MM.1S (cell line): ENCODE measurements at regions not wholly inside any gene's neighbourhood (a gene's known extent, or its start where the extent isn't known, plus 50 kb on each side); places are given as distances from the start of the nearest gene placed in this dataset.
"Not testable (repeated sequence)": the region's sequence is repeated elsewhere in the genome, so short reads cannot be mapped to it uniquely, and the experiment has no call there.

ENCODE experiments used
- DNase-seq: peaks from one replicate; pipeline ENCODE4 v3.0.0-alpha.2; 2015
- H2AFZ ChIP-seq: fragments of 300-600 bp; sonication (generic); 2 replicates; pipeline ENCODE4 v1.6.0; 2016; ENCODE audit warnings: antibody characterized with exemption, low read length
- H3F3A ChIP-seq: fragments of 300-600 bp; sonication (generic); 2 replicates; pipeline ENCODE4 v1.6.1; 2016; ENCODE audit warnings: mild to moderate bottlenecking, antibody characterized with exemption, low read length, moderate library complexity, mixed read lengths; ENCODE audit not compliant: insufficient read depth
- H3K27ac ChIP-seq: fragments of 300-600 bp; sonication (generic); 2 replicates; pipeline ENCODE4 v1.5.1; 2016; ENCODE audit warnings: mild to moderate bottlenecking, low read length
- H3K27me3 ChIP-seq: fragments of 300-600 bp; sonication (generic); replicated peaks from 2 replicates; pipeline ENCODE4 v1.6.0; 2016; ENCODE audit warnings: low read length; ENCODE audit not compliant: insufficient read depth
- H3K36me3 ChIP-seq: fragments of 300-600 bp; sonication (generic); replicated peaks from 2 replicates; pipeline ENCODE4 v1.6.1; 2016; ENCODE audit warnings: mild to moderate bottlenecking, low read length, mixed read lengths; ENCODE audit not compliant: insufficient read depth
- H3K4me1 ChIP-seq: fragments of 300-600 bp; sonication (generic); 2 replicates; pipeline ENCODE4 v1.6.1; 2016; ENCODE audit warnings: low read length, mixed read lengths
- H3K4me2 ChIP-seq: fragments of 300-600 bp; sonication (generic); 2 replicates; pipeline ENCODE4 v1.6.0; 2016; ENCODE audit warnings: low read depth, low read length
- H3K4me3 ChIP-seq: fragments of 300-600 bp; sonication (generic); 2 replicates; pipeline ENCODE4 v1.5.1; 2016; ENCODE audit warnings: low read length, mixed read lengths
- H3K79me2 ChIP-seq: fragments of 300-600 bp; sonication (generic); 2 replicates; pipeline ENCODE4 v1.6.1; 2016; ENCODE audit warnings: mixed run types, low read length, mixed read lengths
- H3K9ac ChIP-seq: fragments of 300-600 bp; sonication (generic); 2 replicates; pipeline ENCODE4 v1.6.1; 2016; ENCODE audit warnings: low read length, mixed read lengths
- H3K9me2 ChIP-seq: fragments of 300-600 bp; sonication (generic); replicated peaks from 2 replicates; pipeline ENCODE4 v1.6.1; 2016; ENCODE audit warnings: mild to moderate bottlenecking, low read length, mixed read lengths; ENCODE audit not compliant: insufficient read depth
- H3K9me3 ChIP-seq: fragments of 300-600 bp; sonication (generic); replicated peaks from 2 replicates; pipeline ENCODE4 v1.6.1; 2016; ENCODE audit warnings: mild to moderate bottlenecking, low read length, mixed read lengths; ENCODE audit not compliant: insufficient read depth
- H4K20me1 ChIP-seq: fragments of 300-600 bp; sonication (generic); 2 replicates; pipeline ENCODE4 v1.6.1; 2016; ENCODE audit warnings: mild to moderate bottlenecking, low read length, moderate library complexity, mixed read lengths; ENCODE audit not compliant: insufficient read depth
- CTCF ChIP-seq: fragments of 300-600 bp; sonication (generic); IDR thresholded peaks from 2 replicates; pipeline ENCODE4 v1.5.1; 2016; ENCODE audit warnings: antibody characterized with exemption, low read length, mixed read lengths
- EZH2 ChIP-seq: fragments of 300-600 bp; sonication (generic); optimal IDR thresholded peaks from 2 replicates; pipeline ENCODE3; 2017; ENCODE audit warnings: low read depth, mild to moderate bottlenecking, antibody characterized with exemption, low read length, mixed read lengths
- EZH2phosphoT487 ChIP-seq: fragments of 300-600 bp; sonication (generic); IDR thresholded peaks from 2 replicates; pipeline ENCODE4 v1.6.1; 2018; ENCODE audit warnings: antibody characterized with exemption, low read length

GRCh38 chr2:34703292-34703691, 1104.2 kb upstream of the FAM98A start:
- Histone ChIP-seq H2AFZ (no peak overlapping the region), H4K20me1 (no peaks in the 10 kb centered on the region), H3K79me2 (no peaks in the 10 kb centered on the region), H3K27me3 (no peaks in the 10 kb centered on the region), H3F3A (no peaks in the 10 kb centered on the region), H3K4me3 (no peak overlapping the region), H3K27ac (no peak overlapping the region), H3K4me1 (no peaks in the 10 kb centered on the region), H3K4me2 (no peak overlapping the region), H3K36me3 (no peaks in the 10 kb centered on the region), H3K9me3 (no peaks in the 10 kb centered on the region), H3K9me2 (no peaks in the 10 kb centered on the region), H3K9ac (no peak overlapping the region)
- no peak for DNase-seq
- TF ChIP-seq EZH2phosphoT487 (no peak), CTCF (no peak), EZH2 (no peak)

- H3K4me2 ChIP-seq, H3K79me2 ChIP-seq, H3K4me1 ChIP-seq, H2AFZ ChIP-seq, H3K27ac ChIP-seq, H3K9me2 ChIP-seq, H3F3A ChIP-seq, H3K9ac ChIP-seq, H4K20me1 ChIP-seq, DNase-seq, H3K27me3 ChIP-seq, H3K36me3 ChIP-seq, H3K9me3 ChIP-seq, H3K4me3 ChIP-seq: not testable (repeated sequence)
Measured at GRCh38 chr2:34702391-34702790, 1103.3 kb upstream of the FAM98A start.

DNA sequence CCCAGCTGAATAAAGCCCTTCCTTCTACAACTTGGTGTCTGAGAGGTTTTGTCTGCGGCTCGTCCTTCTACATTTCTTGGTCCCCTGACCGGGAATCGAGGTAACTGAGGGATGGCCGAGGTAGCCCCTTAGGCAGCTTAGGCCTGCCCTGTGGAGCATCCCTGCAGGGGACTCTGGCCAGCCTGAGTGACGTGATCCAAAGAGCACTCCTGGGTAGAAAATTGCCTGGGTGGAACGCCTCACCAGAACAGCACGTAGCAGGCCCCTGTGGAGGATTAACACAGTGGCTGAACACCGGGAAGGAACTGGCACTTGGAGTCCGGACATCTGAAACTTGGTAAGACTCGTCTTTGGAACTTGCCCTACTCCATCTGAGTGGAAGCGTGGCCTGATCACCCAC, 1078.5 kb upstream of the FAM98A start:
- not testable (repeated sequence) for H3F3A ChIP-seq, H3K9me2 ChIP-seq, DNase-seq, H3K4me1 ChIP-seq, H4K20me1 ChIP-seq, H3K4me2 ChIP-seq, H3K4me3 ChIP-seq, H3K9ac ChIP-seq, H2AFZ ChIP-seq, H3K27me3 ChIP-seq, H3K36me3 ChIP-seq, H3K79me2 ChIP-seq, H3K27ac ChIP-seq, H3K9me3 ChIP-seq

GRCh38 chr2:34677119-34677531, 1078.0 kb upstream of the FAM98A start:
- H3K9me2 ChIP-seq, H3F3A ChIP-seq, H3K36me3 ChIP-seq, H3K4me2 ChIP-seq, H3K27me3 ChIP-seq, H3K9ac ChIP-seq, H3K79me2 ChIP-seq, H3K4me1 ChIP-seq, H2AFZ ChIP-seq, H3K27ac ChIP-seq, H3K9me3 ChIP-seq, H4K20me1 ChIP-seq, H3K4me3 ChIP-seq, DNase-seq: not testable (repeated sequence)

DNA sequence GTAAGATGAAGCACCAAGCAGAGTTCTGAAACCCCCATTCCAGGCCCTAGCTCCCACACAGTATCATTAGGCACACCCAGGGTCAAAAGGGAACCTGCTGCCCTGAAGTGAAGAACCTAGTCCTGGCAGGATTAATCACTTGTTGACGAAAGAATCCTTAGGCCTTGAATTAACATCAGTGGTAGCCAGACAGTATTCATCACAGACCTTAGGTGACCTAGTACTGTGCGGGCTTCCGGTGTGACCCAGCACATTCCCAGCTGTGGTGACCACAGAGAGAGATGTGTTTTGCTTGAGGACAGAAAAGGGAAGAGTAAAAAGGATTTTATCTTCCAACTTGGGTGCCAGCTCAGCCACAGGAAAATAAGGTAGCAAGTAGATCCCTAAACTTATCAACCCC, 1071.4 kb upstream of the FAM98A start:
- Histone ChIP-seq H3K36me3 (no peaks in the 10 kb centered on the region), H3K4me2 (no peak overlapping the region), H3K27me3 (no peaks in the 10 kb centered on the region), H4K20me1 (no peaks in the 10 kb centered on the region), H3K27ac (no peak overlapping the region), H3K79me2 (no peaks in the 10 kb centered on the region), H3K9me2 (no peaks in the 10 kb centered on the region), H2AFZ (no peak overlapping the region), H3K9ac (no peak overlapping the region), H3K9me3 (no peaks in the 10 kb centered on the region), H3F3A (no peaks in the 10 kb centered on the region), H3K4me3 (no peak overlapping the region), H3K4me1 (no peaks in the 10 kb centered on the region)
- no peak for DNase-seq
- no peak for TF ChIP-seq EZH2phosphoT487
- no peak for TF ChIP-seq EZH2
- TF ChIP-seq CTCF = no peak
